ENCODE measurements at regions not wholly inside any gene's neighbourhood (a gene's known extent, or its start where the extent isn't known, plus 50 kb on each side); places are given as distances from the start of the nearest gene placed in this dataset.

DNA sequence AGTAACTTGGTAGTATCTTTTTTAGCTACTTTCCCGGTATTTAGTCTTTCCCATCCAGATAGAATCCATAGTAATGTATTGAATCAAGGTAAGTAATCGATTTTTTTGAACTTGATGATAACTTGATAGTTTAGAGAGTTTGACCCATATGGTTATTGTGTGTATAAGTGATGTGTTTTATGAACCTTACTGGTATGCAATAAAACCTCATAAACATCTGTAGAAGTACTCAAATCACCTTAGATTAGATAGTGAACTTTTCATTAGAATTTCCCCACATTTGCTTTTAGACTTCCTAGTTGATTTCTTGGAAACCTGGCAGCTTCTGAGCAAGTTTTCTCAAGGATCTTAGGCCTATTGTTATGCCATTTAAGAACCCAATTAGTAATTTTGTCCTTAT is 80.8 kb upstream of the PDE5A start:
- no peak for DNase-seq (ENCODE audit: low spot score)

DNA sequence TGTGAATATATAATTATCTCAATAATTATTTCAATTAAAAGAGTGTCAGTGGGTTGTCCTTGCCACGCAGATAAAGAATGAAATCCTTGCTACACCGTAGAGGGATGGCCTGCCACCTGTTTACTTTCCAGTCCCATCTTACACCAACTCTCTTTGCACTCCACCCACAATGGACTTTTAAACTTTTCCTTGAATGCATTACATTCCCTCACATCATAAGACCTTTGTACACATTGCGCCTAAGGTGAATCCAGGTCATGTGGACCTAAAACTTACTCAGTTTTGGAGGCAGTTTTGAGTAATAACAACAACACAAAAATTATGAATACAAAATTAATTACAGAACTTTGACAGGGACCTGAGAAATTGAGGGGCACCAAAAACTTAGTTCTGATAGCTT is 78.7 kb upstream of the PDE5A start:
- DNase-seq (ENCODE audit: low spot score), result no peak

DNA sequence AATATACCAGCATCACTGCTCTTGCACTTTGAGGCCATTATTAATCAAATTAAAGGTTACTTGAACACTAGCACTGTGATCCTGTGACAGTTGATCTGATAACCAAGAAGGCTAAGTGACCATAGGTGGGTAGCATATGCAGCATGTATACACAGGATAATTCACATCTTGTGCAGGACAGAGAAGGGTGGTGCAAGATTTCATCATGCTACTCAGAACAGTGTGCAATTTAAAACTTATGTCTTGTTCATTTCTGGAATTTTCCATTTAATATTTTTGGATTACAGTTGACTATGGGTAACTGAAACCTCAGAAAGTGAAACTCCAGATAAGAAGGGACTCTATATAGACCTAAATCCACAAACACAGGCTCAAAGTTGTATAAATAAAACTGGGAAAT is 78.2 kb upstream of the PDE5A start:
- no peak for DNase-seq (ENCODE audit: low spot score)

DNA sequence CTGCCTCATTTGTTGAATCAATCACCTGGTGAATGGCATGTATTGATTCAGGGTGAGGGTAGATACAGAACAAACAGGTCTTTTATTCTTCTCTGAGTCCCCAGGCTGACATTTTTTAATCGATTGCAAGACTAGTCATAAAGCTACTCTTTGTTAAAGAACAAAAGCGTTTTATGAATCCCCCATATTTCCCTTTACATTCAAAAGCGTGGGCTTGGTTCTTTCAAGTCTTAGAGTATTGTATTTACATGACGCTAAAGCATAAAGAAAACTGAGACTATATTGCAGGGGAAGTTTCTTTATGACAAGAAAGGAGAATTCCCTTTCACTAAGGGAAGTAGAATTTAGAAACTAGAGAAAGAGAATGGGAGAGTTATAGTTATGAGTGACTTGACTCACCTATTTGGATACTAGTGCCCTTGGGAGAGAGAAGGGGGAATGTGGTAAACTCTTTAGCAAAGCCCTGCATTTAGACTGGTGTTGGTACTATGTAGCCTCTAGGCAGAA is 69.3 kb upstream of the PDE5A start:
- no peak for DNase-seq (ENCODE audit: low spot score)

DNA sequence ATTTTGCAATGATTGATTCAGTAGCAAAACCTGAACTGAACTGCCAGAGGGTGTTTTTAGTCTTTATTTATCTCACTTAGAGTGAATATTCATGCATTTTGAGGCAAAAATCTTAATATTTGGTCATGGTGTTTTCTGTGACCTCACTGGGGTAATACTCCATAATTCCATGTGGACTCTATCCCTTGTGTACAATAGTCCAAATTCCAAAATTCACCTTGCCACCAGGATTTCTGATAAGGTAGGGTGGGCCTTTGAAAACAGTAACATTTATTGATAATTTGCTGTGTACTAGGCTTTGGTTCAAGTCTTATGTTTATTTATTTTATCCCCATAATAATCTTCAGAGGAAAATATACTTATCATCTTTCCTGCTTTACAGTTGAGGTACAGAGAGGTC is 68.4 kb upstream of the PDE5A start:
- no peak for DNase-seq (ENCODE audit: low spot score)

DNA sequence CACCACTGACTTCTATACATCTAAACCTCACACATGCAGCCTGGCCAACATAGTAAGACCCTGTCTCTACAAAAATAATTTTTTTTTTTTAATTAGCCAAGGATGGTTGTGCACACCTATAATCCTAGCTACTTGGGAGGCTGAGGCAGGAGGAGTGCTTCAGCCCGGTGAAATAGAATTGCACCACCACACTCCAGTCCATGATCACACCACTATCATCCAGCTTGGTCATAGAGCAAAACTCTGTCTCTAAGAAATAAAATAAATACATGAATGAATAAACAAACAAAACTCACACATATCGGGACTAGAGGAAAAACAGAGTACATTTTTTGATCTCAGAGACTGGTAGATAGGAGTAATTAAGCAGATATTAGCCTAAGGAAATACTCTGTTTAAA is 66.6 kb upstream of the PDE5A start:
- no peak for DNase-seq (ENCODE audit: low spot score)

DNA sequence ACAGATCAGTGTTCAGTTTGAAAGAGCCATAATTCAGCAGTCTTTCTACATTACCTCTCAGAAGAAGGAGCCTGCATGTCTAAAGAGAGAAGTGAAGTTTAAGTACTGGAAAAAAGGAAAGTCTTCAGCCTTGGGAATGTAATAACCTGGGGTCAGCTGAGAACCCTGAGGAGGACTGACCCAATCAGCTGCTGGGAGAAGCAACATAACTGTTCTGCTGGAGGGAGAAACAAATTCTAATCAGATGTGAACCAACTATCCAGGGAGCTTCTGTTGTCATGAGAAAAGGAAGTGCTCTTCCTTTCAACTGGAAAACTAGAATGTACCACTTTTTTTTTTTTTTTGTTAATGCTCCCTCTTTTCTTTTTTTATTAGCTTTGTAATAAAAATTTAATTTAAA is 64.5 kb upstream of the PDE5A start:
- no peak for DNase-seq (ENCODE audit: low spot score)

DNA sequence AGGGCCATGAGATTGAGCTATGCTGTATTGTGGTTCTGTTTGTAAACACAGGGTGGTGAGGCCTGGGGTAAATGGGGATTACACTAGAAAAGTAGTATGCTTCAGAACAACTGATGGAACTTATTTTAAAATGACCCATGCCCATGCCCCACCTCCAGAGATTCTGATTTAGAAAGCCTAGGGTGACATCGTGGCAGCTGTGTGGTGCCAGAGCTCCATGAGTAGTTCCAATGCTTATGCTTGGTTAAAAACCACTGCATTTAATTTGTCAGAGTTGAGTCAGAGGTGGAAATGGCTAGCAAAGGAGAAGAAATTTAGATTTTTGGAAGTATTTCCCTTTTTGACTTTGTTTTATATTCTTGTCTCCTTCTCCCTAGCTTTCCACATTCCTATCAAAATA is 63.4 kb upstream of the PDE5A start:
- DNase-seq (ENCODE audit: low spot score), result peak; percentile 4

DNA sequence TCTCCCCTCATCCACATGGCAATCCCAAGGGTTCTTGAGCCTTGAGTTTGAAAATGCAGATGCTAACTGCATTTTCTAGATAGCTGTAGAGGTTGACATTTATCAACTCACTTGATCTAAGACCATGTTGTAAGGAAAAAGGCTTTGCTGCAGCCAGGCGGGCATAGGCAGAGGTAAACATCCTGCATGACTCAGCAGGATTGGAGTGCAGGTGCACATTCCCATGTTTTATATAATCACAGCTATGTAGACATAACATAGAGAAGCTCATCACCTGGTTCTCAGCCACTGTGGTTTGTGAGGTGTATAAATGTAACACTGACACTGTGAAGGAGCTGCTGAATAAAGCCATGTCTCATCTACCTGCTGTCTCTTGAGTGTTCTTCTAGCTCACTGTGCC is 62.3 kb upstream of the PDE5A start:
- DNase-seq (ENCODE audit: low spot score), result peak; percentile 23

DNA sequence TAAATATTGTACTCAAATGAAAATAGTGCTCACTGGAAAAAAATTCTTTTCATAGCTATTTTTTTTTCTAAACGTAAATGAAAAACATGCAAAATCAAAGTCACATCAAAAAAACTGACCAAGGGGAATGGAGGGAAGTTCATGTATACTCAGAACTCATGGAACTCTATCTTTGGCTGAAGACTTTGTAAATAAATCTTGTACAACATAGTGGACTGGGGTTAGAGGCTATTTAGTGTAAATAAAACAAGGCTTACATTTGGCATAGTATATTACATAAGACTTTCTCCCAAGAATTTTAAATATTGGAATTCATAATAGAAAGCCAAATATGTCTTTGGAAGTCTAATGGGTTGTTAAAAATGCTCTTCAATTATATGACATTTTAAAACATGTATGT is 59.8 kb upstream of the PDE5A start:
- no peak for DNase-seq (ENCODE audit: low spot score)

DNA sequence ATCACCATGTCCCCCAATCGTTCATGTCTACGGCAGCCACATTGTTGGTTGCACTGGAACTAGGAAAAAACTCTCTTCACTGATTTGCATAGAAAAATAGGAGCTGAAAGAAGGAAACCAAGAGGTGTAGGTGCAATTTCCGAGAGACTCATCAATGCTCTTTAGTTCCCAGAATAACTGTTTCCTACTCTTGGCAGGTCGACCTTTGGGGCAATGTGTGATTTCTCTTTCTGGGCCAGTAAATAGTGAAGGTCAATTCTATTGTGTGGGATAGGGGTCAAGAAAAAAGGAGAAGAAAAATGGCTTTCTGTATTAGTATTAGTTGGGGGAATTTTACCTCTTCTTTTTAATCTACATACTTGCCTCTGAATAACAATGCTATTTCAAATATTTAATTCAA is 55.9 kb upstream of the PDE5A start:
- no peak for DNase-seq (ENCODE audit: low spot score)

DNA sequence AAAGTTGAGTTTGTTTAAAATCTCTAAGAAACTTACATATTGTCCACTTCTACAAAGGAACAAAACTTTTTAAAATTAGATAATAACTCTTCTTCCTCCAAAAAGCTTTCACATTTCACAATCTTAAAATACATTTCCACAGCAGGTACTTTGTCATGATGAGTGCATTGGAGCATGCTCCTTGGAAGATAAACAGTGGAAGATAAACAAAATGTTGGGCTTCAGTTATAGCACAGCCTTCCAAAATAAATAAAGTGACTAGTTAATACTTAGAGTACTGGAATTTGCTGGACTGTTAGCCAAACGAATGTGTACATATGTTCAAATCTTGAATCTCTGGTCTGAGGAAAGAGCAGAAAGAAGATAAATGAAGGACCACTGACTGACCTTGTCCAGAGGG is 54.9 kb upstream of the PDE5A start:
- no peak for DNase-seq (ENCODE audit: low spot score)

DNA sequence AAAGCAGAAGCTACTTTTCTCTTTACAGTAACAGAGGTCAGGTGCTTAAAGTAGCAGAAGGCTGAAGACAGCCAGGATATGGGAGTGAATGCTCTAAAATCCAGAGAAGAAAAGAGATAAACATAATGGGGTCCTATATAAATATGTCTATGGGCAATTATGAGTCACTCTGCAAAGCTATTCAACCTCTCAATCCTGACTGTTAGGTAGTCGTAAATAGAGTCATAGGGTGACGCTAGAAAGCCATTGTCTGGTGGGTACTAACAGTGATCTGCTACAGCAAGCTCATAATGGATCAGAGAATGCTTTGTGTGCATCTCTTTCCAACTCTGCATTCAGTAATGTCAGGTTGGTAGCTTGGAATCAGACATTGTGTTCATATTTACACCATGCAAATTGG is 53.5 kb upstream of the PDE5A start:
- no peak for DNase-seq (ENCODE audit: low spot score)

DNA sequence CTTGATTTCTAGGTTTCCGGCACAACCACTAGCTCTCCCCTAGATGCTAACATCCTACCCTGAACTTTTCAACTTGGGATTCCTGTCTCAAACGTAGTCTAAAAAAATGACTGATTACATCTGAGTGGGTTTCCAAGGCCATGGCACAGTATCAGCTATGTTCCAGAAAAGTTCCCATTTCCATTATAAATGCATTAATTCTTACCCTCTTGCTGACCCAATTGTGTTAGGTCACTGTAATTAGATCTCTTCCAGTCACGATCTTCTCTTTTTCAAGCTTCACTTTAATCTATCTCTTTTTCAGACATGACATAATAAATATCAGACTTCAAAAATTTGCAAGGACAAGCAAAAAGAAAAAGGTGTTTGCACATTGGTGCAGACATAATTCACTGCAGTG is 50.6 kb upstream of the PDE5A start:
- no peak for DNase-seq (ENCODE audit: low spot score)

DNA sequence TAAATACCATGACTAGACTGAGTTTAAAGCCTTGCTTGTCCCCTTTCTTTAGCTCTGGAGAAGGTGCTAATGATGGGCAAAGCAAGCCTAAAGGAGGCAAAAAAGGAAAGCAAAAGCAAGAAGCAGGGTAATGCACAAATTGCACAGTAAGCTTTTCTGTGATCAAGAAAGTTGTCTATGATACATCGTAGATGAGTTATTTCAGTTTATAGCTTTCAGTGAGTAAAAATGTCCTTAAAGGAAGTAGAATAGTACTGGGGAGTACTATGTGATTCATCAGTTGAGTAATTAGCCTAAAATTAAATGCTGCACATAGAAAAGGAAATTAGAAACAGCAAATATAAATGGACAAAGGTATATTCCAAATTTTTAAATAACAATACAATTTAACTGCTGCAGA is 50.2 kb upstream of the PDE5A start:
- DNase-seq (ENCODE audit: low spot score), result peak; percentile 9
